SK-N-MC (cell line): ENCODE measurements at regions not wholly inside any gene's neighbourhood (a gene's known extent, or its start where the extent isn't known, plus 50 kb on each side); places are given as distances from the start of the nearest gene placed in this dataset.

Experiments
- DNase-seq: peaks from one replicate; pipeline ENCODE4 v3.0.0-alpha.2; 2011; ENCODE audit warnings: low read depth, low spot score
- H3K27ac ChIP-seq: fragments of 200-600 bp; sonication (generic); 2 replicates; pipeline ENCODE4 v1.5.1; 2016; ENCODE audit warnings: mixed run types
- H3K36me3 ChIP-seq: fragments of 200-600 bp; sonication (generic); 2 replicates; pipeline ENCODE4 v1.6.1; 2017; ENCODE audit warnings: antibody characterized with exemption, low read length, mixed read lengths; ENCODE audit not compliant: insufficient read depth
- H3K4me3 ChIP-seq: fragments of 200-600 bp; sonication (generic); 2 replicates; pipeline ENCODE4 v1.5.1; 2016
- H3K9ac ChIP-seq: fragments of 200-600 bp; sonication (generic); 2 replicates; pipeline ENCODE4 v1.8.0; 2017; ENCODE audit warnings: mixed run types, mixed read lengths; ENCODE audit not compliant: insufficient read length
- H3K9me3 ChIP-seq: fragments of 200-600 bp; sonication (generic); 2 replicates; pipeline ENCODE4 v1.6.1; 2017; ENCODE audit warnings: low read depth, mild to moderate bottlenecking, antibody characterized with exemption, low read length, moderate library complexity, mixed read lengths
- EZH2 ChIP-seq: fragments of 200-600 bp; sonication (generic); IDR thresholded peaks from one replicate; pipeline ENCODE4 v1.6.1; 2017; ENCODE audit warnings: antibody characterized with exemption
- FOXP2 ChIP-seq: optimal IDR thresholded peaks from 2 replicates; pipeline ENCODE3; 2011; ENCODE audit warnings: mild to moderate bottlenecking, moderate library complexity; ENCODE audit not compliant: insufficient read depth; ENCODE audit errors: extremely low read length, control extremely low read depth
- POLR2AphosphoS5 ChIP-seq: IDR thresholded peaks from 2 replicates; pipeline ENCODE4 v1.6.1; 2012; ENCODE audit warnings: mild to moderate bottlenecking, low read depth, low read length, borderline replicate concordance

GRCh38 chr3:72042397-72043203, 257.7 kb upstream of the PROK2 start:
- no peak for TF ChIP-seq EZH2
- TF ChIP-seq FOXP2, result no peak
- TF ChIP-seq POLR2AphosphoS5, result no peak
- H3K27ac ChIP-seq, result no peak overlapping the region
- no peak for DNase-seq
- H3K9ac ChIP-seq, result no peak overlapping the region
- H3K9me3 ChIP-seq, result no peaks in the 10 kb centered on the region
- no peaks in the 10 kb centered on the region for H3K36me3 ChIP-seq
- H3K4me3 ChIP-seq, result no peak overlapping the region

DNA sequence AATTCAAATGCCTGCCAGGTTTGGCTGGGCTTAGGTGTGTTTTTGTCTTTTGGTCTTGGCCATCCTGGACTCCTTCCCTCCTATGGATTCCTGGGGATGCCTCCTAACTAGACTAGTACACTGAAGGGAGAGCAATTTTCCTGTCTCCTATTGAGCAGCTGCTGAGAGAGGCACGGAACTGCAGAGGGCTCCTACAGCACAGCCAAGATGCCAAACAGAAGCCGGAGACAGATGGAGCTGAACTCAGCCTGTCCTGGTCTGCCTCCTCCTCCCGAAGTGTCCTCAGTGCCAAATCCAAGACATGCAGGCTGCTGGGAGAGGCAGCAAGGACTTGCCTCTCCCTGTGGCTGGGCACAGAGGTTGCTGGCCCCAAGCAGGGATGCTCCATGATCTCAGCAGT, 256.6 kb upstream of the PROK2 start:
- no peaks in the 10 kb centered on the region for H3K36me3 ChIP-seq
- H3K9me3 ChIP-seq, result no peaks in the 10 kb centered on the region
- DNase-seq, result no peak
- H3K9ac ChIP-seq, result no peak overlapping the region
- no peak for TF ChIP-seq EZH2
- no peak for TF ChIP-seq FOXP2
- TF ChIP-seq POLR2AphosphoS5, result no peak
- H3K27ac ChIP-seq, result no peak overlapping the region
- H3K4me3 ChIP-seq, result no peak overlapping the region

- DNase-seq, result no peak
- H3K4me3 ChIP-seq, result no peak overlapping the region
- no peak for TF ChIP-seq FOXP2
- TF ChIP-seq EZH2, result no peak
- no peak for TF ChIP-seq POLR2AphosphoS5
- no peak overlapping the region for H3K9ac ChIP-seq
- no peaks in the 10 kb centered on the region for H3K36me3 ChIP-seq
- H3K27ac ChIP-seq, result no peak overlapping the region
- no peaks in the 10 kb centered on the region for H3K9me3 ChIP-seq
These were observed 256.1 kb upstream of the PROK2 start for GRCh38 chr3:72041076-72041475.

DNA sequence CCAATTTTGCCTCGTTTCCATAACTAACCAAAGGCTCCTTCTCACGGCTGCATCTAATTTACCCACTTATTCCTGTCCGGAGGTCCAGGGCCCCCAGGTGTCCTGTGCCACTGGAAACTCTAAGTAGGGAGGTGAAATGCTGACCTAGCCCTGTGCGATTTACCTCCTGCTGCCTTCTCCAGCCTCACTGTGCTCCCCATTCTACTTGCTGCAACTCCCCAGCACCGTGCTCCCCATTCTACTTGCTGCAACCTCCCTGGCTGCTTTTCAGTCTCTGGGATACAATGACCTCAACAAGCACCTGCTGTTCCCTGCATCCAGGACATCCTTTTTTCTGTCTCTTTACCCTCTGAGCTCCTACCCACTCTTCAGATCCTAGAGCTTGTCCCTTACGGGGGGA, 254.7 kb upstream of the PROK2 start:
- TF ChIP-seq POLR2AphosphoS5, result no peak
- no peak for TF ChIP-seq EZH2
- H3K9ac ChIP-seq, result no peak overlapping the region
- no peak for DNase-seq
- no peaks in the 10 kb centered on the region for H3K36me3 ChIP-seq
- H3K27ac ChIP-seq, result no peak overlapping the region
- no peaks in the 10 kb centered on the region for H3K9me3 ChIP-seq
- H3K4me3 ChIP-seq, result no peak overlapping the region

GRCh38 chr3:72036899-72037298, 252.0 kb upstream of the PROK2 start:
- no peak for TF ChIP-seq FOXP2
- no peak overlapping the region for H3K27ac ChIP-seq
- H3K9ac ChIP-seq, result no peak overlapping the region
- no peak overlapping the region for H3K4me3 ChIP-seq
- H3K9me3 ChIP-seq, result no peaks in the 10 kb centered on the region
- H3K36me3 ChIP-seq, result no peaks in the 10 kb centered on the region
- no peak for DNase-seq

- no peak for DNase-seq
- H3K27ac ChIP-seq, result no peak overlapping the region
- no peak for TF ChIP-seq EZH2
- no peak for TF ChIP-seq POLR2AphosphoS5
- TF ChIP-seq FOXP2, result no peak
These were observed 250.7 kb upstream of the PROK2 start for GRCh38 chr3:72035606-72036005.

DNA sequence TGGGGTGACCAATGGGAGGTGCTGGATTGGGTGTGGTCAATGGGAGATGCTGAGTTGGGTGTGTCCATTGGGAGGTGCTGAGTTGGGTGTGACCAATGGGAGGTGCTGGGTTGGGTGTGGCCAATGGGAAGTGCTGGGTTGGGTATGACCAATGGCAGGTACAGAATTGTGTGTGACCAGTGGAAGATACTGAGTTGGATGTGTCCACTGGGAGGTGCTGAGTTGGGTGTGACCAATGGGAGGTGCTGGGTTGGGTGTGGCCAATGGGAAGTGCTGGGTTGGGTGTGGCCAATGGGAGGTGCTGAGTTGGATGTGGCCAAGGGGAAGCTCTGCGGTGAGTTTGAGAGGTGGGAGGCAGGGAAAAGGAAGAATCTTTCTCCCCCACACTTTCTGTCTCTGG, 250.0 kb upstream of the PROK2 start:
- no peak overlapping the region for H3K9ac ChIP-seq
- TF ChIP-seq FOXP2 (no peak), POLR2AphosphoS5 (no peak), EZH2 (no peak)
- H3K36me3 ChIP-seq, result no peaks in the 10 kb centered on the region
- H3K4me3 ChIP-seq, result no peak overlapping the region
- no peak for DNase-seq
- H3K27ac ChIP-seq, result no peak overlapping the region
- H3K9me3 ChIP-seq, result no peaks in the 10 kb centered on the region

More at GRCh38 chr3:72035606-72036005, 250.7 kb upstream of the PROK2 start:
- Histone ChIP-seq H3K9ac (no peak overlapping the region), H3K9me3 (no peaks in the 10 kb centered on the region), H3K36me3 (no peaks in the 10 kb centered on the region), H3K4me3 (no peak overlapping the region)

- DNase-seq, result no peak
- no peak overlapping the region for H3K9ac ChIP-seq
- no peak overlapping the region for H3K4me3 ChIP-seq
- no peak overlapping the region for H3K27ac ChIP-seq
- H3K36me3 ChIP-seq, result no peaks in the 10 kb centered on the region
- no peaks in the 10 kb centered on the region for H3K9me3 ChIP-seq
- TF ChIP-seq EZH2 (no peak), FOXP2 (no peak), POLR2AphosphoS5 (no peak)
These were observed 248.9 kb upstream of the PROK2 start for GRCh38 chr3:72033666-72034428.

DNA sequence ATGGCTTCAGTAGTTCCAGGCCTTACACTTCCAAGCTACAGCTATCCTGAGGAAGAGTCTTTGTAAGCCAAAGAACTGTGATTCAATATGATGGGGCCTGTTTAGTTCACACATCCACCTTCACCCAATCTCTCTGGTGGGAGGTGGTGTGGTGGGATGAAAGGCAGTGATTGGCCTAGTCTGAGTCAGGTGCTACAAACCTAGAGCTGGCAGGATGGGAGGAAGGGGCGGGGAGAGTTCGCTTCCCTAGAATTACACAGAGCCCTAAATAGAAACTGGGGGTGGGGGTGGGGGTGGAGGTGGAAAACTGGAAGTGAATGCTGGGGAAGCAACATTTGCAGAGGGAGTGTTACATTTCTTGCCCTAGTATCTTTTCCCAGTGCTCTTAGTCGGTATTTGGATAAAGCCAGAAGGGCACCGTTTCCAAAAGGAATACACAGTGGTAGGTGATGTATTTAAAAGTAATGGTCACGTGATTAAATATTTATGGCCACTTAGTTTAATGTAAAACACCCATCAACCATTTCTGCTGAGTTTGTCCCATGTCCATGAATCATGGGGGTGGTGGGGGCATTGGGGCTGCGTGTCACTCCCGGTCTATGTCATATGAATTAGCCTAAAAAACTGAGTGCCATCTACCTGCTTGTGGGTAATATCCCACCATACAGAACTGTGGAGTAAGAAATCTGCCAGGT, 247.6 kb upstream of the PROK2 start:
- no peak overlapping the region for H3K9ac ChIP-seq
- no peak overlapping the region for H3K27ac ChIP-seq
- TF ChIP-seq POLR2AphosphoS5 (no peak), FOXP2 (no peak), EZH2 (no peak)
- H3K36me3 ChIP-seq, result no peaks in the 10 kb centered on the region
- no peak overlapping the region for H3K4me3 ChIP-seq
- DNase-seq, result no peak
- no peaks in the 10 kb centered on the region for H3K9me3 ChIP-seq
